Kidney tubule cell (primary cell): ENCODE measurements at regions not wholly inside any gene's neighbourhood (a gene's known extent, or its start where the extent isn't known, plus 50 kb on each side); places are given as distances from the start of the nearest gene placed in this dataset.

Experiments used
- DNase-seq: peaks from one replicate; pipeline ENCODE4 v3.0.0-alpha.2; 2018; ENCODE audit warnings: low spot score

DNA sequence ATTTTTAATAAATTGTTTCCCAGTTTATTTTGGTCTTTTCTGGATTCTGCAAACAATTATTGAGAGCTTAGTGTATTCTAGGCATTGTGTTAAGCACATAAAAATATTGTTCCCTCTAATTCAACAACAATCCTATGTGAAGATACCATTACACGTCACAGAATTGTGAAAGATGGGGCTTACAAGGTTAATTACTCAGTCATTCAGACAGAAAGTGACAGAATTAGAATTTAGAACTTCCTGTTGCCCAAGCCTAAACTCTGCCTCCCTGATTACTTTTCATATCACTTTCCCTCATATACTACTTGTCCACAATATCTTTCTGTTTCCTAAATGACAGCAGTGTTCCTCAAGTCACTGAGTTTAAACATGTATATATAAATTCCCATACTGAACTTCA lies 186.7 kb upstream of the VEGFC start:
- no peak for DNase-seq

DNA sequence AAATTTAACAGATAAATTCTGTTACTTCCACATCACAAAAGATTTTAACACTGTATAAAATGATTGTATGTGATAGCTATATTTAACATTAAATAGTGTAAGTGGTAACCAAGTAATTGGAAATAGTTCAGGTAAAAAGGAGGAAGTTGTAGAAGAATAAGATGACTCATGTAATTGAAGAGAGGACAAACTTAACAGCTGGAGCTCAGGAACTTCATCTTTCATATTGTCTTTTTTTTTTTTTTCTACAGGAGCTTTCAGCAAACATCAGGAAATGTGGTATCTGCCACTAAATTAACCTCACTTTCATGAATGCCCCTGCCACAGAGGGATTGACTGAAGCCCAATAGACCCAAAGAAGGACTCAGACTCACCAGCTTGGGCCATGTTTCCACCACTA lies 188.4 kb upstream of the VEGFC start:
- peak; percentile 16 for DNase-seq

DNA sequence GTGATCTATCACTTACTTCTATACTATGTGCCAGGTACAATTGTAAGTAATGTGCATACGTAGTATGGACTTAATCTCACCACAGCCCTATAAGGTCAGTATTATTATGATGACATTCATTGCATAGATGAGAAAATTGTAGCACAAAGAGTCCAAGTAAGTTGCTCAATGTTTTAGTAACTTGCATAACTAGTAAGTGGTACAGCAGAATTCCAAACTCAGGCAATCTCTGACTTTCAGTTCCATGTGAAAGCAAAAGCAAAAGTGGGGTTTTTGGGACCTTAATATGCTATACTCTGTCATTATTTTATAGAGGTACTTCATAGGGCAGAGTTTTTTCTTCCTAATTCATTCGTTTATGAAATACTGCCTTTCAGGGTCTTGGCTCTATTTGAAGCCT lies 188.8 kb upstream of the VEGFC start:
- no peak for DNase-seq

DNA sequence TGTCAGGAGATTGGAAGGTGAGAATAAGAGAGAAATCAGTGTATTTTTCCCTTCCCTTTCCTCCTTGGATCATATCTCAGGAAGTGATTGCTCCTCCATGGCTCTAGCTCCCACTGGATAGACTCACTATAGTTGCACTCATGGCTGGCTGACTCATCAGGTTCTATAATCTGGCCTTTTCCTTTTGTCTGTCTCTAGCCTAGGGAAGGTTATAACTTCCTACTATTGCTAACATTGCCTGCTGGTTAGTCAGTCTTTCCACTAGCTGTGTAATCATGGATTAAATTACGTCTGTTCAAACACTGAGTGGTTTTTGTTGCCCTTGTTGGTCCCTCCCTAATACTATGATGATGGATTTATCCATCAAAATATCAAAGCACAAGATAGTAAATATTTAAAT lies 195.5 kb upstream of the VEGFC start:
- peak; percentile 97 for DNase-seq

DNA sequence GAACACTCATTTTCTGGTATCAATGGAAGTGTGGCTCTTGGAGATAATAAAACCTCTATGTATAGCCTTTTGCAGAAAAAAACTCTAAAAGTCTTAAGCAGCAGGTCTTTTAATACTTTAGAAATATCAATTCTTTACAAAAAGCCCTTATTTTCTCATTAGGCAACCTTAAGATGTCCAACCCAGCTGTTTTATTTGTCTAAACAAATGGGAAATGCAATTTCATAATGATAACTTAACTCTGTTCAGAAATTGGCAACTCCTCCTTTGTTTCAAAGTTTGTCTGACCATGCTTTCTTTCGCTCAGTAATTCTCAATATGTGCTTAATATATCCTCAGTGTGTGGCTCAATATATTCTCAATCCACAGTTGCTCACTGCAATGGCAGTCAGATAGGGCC lies 196.5 kb upstream of the VEGFC start:
- no peak for DNase-seq

DNA sequence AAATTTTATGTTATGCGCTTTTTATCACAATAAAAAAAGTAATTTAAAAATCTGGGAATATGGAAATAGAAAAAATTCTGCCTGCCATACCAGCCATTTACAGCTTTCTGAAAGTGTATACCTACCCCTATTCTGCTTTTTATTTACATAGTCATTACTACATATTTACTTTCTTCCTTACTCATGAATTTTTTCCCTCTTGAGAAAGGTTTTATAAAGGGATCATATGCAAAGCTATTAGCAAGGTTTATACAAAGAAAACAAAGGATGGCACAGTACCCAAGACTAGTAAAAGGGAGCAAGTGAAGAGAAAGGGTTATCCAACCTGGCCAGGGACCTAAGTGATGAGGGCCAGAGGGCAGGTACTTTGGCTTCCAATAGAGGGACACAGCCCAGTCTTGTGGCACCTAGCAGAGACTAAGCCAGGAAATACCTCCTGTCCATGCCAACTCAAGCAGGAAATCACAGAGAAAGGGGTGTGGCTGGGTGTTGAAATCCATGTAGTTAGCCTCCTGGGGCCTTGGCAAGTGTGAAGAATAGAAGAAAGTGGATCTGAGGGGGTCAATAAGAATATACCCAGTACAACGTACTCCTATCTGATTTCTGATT lies 207.3 kb upstream of the VEGFC start:
- peak; percentile 63 for DNase-seq

DNA sequence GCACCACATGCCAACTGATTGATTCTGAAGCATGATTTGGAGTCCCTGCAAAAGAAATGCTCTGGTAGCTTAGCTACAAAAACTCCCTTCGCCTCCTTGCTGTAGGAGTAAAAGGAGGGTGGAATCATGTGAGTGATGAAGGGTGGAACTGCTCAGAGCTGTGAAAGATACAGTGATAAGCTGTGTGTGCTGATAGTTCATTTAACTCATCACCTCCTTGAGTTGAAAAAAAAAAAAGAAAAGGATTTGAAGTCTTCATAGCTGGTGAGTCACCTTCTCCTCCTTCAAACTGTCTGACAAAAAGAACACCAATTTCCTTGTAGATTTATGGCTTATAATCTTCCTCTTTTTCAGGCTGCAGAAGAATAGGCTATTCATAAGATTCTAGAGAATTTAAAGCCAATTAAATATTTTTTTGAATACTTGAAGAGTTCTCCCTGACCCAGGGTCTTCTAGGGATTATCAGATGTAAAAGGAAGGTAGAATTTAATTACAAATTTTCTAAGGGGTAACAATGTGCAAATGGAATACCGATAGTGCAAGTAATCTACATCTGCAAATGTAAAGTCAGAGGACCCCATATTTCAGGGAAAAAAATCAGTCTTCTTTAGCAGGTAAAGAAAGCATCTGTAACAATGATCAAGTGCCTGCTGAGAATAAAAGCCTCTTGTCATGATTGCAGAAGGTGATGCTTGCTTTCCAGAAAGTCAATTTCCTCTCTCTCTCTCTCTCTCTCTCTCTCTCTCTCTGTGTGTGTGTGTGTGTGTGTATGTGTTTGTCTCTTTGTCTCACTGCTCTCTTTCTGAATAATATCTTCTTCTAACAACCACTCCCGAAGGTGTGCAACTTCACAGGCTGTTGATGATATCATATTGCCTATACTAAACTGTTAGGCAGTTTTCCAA lies 208.8 kb upstream of the VEGFC start:
- peak; percentile 72 for DNase-seq

DNA sequence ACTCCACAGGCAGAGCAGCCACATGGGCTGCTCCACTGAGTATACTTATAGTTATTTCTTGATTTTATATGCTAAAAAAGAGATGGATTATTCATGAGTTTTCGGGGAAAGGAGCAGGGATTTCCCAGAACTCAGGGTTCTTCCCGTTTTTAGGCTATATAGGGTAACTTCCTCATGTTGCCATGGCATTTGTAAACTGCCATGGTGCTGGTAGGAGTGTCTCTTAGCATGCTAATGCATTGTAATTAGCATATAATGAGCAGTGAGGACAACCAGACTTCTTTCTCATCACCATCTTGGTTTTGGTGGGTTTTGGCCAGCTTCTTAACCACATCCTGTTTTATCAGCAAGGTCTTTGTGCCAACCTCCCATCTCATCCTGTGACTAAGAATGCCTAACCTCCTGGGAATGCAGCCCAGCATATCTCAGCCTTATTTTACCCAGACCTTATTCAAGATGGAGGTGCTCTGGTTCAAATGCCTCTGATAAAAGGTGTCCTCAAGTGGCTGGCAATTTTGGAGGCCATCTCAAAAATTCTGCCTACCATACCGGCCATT lies 213.0 kb upstream of the VEGFC start:
- DNase-seq, result peak; percentile 92

DNA sequence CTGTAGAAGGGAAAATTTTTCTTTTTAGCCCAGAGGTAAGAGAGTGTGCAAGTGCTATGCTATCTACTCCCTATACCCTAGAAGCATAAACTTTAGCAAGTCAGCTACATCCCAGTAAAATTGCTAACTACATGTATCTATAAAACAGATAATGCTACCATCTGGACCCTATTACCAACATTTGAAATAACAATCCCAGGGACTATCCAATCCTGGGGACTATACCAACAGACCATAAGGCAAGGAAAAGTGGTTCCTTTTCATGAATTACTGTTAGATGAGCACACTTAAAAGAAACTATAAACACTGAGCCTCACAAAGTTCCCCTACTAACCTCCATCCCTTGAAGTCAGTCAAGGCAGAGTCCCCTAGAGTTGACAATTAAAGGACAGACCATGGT lies 213.6 kb upstream of the VEGFC start:
- no peak for DNase-seq

DNA sequence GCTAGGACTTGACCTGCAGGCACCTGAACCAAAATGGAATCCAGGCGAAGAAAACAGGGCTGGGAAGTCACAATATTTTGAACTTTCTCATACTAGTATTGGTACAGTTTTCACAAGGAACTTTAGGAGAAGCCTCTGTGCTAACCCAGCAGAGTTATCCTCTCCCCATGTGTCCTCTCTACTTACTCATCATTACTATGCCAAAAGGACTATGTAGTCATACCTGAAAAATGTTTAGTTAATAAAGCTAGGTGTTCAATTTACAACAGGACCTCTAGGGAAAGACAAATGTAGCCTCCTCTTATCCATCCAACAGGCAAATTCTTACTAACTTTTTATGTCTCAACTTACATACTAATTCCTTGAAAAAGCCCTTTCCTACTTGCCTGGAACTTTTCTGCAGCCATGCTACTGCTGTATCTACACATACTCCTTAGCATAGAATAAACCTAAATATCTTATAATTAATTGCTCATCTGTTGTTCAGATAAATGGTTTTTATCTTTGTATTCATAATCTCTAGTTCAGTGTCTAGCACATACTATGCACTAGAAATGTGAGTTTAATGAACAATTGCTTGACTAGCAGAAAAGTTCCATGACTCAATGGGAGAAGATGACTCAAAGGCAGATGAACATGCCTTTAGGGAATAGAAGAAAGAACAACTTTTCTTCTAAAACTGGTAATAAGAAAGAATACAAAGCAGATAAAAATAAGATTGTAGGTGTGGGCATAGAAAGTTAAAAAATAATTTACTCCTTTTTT lies 215.5 kb upstream of the VEGFC start:
- peak; percentile 82 for DNase-seq

DNA sequence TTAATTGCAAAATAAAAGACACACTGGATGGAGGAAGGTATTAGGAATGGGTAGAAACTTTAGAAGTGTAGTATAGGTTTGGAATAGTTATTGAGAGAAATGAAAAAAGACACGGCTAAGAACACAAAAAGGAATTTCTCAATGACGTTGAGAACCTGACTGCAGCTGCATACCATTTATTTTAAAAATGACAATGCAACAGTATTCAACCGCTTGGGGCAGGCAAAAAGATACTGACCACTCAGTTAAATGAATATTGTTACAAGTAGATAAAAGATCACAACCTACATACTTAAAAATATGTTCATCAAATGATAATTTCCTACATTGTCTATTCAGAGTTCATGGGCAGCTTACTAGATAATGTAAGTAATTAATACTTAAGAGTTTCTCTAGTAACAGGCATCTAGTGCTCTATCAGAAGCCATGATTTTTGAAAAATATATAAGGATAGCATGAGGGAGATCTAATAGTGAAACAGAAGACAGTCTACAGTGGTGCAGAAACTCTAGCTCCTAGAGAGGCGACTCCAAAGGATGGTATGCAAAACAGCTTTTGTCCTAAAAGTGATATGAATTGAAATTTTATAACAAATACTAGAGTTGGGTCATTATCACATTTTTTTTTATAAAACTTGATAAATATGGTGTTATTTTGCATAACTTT lies 216.2 kb upstream of the VEGFC start:
- DNase-seq, result no peak

DNA sequence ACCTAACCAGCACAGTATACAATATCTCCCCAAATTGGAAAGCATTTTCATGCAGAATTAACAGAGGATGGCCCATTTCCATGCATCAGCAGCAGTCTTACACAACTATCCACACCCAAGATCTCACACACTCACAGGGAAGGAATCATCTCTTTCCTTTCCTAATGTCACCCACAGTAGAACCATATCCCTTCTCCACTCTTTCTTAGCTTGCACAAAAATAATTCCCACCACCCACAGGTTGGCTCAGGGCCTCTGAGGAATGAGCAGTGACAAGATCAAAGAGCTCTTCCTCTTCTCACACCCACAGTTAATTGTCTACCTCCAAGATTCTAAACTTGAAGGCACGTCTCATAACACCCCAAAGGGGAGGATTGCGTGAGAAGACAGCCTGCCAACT lies 217.7 kb upstream of the VEGFC start:
- DNase-seq, result no peak

DNA sequence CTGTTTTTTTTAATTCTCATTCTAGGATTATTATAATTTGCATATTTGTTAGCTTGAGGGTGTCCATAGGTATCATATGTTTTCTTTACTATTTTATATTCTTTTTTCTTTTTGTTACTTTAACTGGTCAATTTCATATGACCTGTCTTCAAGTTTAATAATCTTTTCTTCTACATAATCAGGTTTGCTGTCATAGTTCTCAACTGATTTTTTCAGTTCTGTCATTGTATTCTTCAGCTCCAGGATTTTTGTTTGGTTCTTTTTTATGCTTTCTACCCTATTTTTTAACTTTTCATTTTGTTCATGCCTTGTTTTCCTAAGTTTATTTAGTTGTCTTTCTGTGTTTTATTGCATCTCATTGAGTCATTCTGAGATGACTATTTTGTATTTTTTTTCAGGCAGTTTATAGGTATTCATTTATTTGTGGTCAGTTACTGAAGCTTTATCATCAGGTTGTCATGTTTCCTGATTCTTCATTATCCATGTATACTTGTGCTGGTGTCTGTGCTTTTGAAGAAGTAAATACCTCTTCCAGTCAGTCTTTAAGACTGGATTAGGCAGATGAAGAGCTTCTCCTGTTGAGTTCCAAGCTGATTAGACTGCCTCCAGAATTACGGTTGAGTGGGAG lies 220.3 kb upstream of the VEGFC start:
- peak; percentile 39 for DNase-seq

DNA sequence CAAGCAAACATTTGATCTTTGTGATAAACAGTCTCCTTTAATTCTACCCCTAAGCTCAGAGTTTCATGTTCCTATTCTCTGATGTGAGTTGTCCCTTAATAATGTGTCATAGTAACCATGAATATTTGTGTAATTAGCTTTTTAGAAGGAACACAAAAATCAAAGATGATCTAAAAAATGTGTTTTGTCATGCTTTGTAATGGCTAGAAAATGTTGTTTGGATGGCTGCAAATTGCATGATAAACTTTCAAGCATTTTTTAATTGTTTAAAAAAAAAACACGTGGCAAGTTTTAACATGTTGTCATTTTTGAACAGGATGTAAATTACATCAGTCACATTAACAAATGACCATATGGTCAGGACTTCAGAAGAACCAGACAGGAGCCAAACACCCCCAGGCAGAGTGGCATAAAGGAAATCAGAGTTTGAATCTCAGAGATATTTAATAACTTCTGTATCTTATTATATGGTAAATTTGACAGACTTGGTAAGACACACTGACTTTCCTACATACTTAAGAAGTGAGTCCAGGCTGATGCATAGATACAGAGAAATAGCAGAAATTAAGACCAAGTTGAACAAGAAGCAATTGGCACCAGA lies 223.9 kb upstream of the VEGFC start:
- DNase-seq, result no peak

DNA sequence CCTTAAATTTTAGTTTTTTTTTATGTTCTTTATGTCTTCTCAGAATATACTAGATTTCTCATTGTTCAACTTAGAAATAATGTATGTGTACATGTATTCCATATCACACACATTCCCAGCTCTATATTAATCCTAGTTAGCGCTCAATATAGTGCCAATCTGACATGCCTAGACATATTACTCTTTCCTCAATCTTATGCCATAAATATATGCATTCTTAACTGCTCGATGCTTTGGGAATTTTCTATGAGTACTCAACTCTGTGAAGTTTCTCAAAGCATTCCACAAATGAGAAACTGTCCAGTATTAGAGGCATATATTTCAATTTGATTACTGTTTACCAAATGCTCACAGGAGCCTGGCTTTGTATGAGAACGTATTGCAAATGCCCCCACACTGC lies 231.2 kb upstream of the VEGFC start:
- no peak for DNase-seq

DNA sequence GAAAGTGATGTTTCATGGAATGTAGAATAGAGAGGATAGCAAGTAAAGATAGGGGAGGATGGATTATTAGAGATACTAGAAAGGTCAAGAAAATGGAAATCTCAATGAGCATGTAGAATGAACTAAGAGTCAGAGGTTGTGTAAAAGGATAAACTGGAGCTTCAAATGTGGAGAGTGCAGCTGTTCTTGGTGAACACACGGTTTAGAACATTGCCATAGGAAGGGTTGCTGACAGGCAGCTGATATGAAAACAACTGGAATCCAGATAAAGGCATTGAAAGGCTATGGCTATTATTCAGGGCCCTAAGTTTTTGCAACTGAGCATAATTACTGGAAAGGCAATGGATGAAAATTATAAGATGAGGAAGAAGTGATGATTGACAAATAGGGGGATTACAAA lies 239.6 kb upstream of the VEGFC start:
- DNase-seq, result no peak

DNA sequence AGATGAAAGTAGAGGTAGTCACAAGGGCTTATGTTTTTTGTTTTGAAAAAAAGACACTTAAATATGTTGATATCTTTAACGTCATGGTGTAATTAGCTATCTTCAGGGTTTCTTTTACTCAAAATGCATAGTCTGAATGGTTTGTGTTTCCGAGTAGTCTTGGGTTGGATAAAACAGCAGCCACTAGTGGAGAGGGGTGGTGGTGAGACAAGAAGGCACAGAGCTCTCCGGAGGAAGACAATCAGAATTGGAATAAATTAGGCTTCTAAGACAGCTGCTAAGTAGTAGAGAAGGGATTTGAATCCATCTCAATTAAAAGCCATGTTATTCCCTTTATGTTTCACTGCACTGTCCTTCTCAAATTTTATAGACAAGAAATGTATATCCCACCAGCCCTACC lies 240.4 kb upstream of the VEGFC start:
- DNase-seq, result no peak

DNA sequence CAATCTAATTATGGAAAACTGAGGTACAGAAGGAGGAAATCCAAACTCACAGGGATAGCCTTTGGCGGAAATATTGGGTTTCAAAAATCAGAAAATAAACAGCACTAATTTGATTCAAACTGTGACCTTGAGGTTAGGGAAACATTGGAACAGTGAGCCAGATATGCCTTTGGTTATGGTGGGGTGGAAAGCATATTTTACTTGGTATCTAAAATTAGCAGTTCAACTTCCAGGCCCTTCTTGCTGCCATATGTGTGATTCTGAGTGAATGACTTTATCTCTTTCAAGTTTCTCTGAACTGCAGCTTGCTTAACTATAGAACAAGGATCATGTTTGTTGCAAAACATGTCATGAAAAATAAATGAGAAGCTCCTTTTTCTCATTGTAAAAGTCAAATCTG lies 240.9 kb upstream of the VEGFC start:
- no peak for DNase-seq

DNA sequence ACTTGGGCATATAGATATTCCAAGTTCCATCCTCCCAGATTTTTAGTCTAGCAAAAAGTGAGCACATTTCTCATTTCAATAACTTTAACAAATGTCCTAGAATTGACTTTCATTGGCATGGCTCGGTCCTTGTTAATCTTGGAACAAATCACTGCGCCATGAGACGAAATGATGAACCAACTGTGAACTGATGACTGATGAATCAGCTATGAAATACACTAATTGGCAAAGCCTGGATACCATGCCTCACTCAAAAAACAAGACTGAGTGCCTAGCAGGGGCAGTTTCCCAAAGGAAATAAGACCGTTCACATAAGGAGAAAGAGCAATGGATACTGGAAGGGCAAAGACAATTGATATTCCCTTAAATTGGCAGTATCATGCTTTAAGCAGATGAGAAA lies 248.6 kb upstream of the VEGFC start:
- DNase-seq, result no peak

DNA sequence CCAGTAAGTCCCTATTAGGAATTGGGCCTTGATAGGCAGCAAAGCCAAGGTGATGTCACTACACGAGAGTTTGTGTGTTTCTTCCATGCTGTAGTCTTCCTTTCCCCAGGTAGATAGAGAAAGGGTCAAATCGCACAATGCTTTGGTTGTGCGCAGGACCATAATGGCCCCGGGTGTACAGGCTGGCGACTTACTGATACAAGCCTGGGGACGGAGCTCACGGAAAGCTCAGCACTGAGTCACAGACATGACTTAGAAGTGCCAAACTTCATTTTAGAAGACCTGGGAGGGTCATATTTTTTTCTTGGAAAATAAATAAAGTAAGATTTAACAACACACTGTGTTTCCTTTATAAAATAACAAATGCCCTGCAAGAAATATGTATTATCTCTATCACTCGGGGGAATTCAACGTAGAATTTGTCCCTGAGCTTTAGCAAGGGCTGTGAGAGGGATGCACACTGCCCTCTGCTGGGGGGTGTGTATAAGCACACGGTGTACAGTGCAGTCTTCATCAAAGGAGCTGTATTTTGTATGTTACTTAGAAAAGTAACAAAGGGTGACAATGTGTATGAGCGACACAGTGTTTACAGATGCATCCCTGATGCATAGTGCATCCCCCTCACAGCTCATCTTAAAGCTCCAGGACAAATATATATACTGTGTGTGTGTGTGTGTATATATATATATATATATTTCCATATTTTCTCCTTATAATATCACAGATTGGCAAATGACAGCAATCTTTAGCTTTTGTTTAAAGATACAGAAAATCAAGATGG lies 254.5 kb upstream of the VEGFC start:
- DNase-seq, result peak; percentile 74

DNA sequence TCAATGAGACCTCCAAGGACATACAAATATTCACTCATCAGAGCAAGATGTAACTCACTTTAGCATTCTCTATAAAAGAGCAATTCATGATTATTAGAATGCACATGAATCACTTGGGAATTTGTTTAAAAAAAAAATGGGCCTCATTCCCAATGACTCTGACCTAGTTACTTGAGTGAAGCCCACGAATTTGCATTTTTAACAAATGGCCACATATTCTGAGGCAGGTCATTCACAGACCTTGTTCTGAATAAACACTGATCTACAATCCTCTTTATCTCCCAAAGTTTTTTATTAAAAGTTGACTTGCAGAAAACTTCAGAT lies 255.1 kb upstream of the VEGFC start:
- no peak for DNase-seq
